ENCODE measurements at regions not wholly inside any gene's neighbourhood (a gene's known extent, or its start where the extent isn't known, plus 50 kb on each side); places are given as distances from the start of the nearest gene placed in this dataset.

- TF ChIP-seq SP1 (IDR thresholded peaks at IDR 0.05) (no peak), FOXA1 (IDR thresholded peaks at IDR 0.05) (no peak), BHLHE40 (IDR thresholded peaks at IDR 0.05; ENCODE audit: borderline replicate concordance) (no peak), ELF4 (IDR thresholded peaks at IDR 0.05) (no peak), HDGF (IDR thresholded peaks at IDR 0.05; ENCODE audit: borderline replicate concordance) (no peak), TARDBP (IDR thresholded peaks at IDR 0.05) (no peak), PKNOX1 (IDR thresholded peaks at IDR 0.05) (no peak)
Measured at GRCh38 chr1:68751723-68752122, 254.8 kb upstream of the DEPDC1 start.

All from HEK293T (cell line).